IMR-90 (cell line): ENCODE measurements at regions not wholly inside any gene's neighbourhood (a gene's known extent, or its start where the extent isn't known, plus 50 kb on each side); places are given as distances from the start of the nearest gene placed in this dataset.
"Not testable (repeated sequence)": the region's sequence is repeated elsewhere in the genome, so short reads cannot be mapped to it uniquely, and the experiment has no call there.

Experiments
- CEBPB ChIP-seq: IDR thresholded peaks from 2 replicates; pipeline ENCODE4 v1.6.1; 2012; ENCODE audit warnings: low read depth, low read length, improper control_type of control experiment
- MXI1 ChIP-seq: IDR thresholded peaks from 2 replicates; pipeline ENCODE4 v1.6.1; 2012; ENCODE audit warnings: low read depth, mild to moderate bottlenecking, low read length, moderate library complexity, borderline replicate concordance
- POLR2A ChIP-seq: IDR thresholded peaks from 2 replicates; pipeline ENCODE4 v1.6.1; 2012; ENCODE audit warnings: mild to moderate bottlenecking, low read depth, low read length
- TF ChIP-seq, protein P1 (sequence below): conservative IDR thresholded peaks from 2 replicates; pipeline ENCODE4 v1.5.1; 2012; ENCODE audit warnings: mild to moderate bottlenecking, low read depth, low read length, improper control_type of control experiment

GRCh38 chr2:87342175-87342574 lies 320.5 kb upstream of the PLGLB1 start:
- TF ChIP-seq CEBPB, POLR2A, MXI1: not testable (repeated sequence)
- TF ChIP-seq, protein P1, sequence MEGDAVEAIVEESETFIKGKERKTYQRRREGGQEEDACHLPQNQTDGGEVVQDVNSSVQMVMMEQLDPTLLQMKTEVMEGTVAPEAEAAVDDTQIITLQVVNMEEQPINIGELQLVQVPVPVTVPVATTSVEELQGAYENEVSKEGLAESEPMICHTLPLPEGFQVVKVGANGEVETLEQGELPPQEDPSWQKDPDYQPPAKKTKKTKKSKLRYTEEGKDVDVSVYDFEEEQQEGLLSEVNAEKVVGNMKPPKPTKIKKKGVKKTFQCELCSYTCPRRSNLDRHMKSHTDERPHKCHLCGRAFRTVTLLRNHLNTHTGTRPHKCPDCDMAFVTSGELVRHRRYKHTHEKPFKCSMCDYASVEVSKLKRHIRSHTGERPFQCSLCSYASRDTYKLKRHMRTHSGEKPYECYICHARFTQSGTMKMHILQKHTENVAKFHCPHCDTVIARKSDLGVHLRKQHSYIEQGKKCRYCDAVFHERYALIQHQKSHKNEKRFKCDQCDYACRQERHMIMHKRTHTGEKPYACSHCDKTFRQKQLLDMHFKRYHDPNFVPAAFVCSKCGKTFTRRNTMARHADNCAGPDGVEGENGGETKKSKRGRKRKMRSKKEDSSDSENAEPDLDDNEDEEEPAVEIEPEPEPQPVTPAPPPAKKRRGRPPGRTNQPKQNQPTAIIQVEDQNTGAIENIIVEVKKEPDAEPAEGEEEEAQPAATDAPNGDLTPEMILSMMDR = not testable (repeated sequence)
